Esophagus squamous epithelium (tissue), 4 donors: ENCODE measurements at regions not wholly inside any gene's neighbourhood (a gene's known extent, or its start where the extent isn't known, plus 50 kb on each side); places are given as distances from the start of the nearest gene placed in this dataset.

Source experiments
- CTCF ChIP-seq, 6 experiments: fragments of 450-650 bp in 4 of 6; fragments of 200-600 bp in 2 of 6; sonication (generic) in 2 of 6; IDR thresholded peaks; one replicate each; pipeline ENCODE4 v1.5.1; 2016 to 2019; ENCODE audit warnings: antibody characterized with exemption in 6 of 6, mild to moderate bottlenecking in 4 of 6, moderate library complexity in 4 of 6
- POLR2A ChIP-seq, 4 donors: fragments of 450-650 bp; IDR thresholded peaks; one replicate each; pipeline ENCODE4 v1.6.1; 2017; ENCODE audit warnings: antibody characterized with exemption in 4 of 4, mild to moderate bottlenecking in 4 of 4, moderate library complexity in 3 of 4

GRCh38 chr1:69409731-69410456, 157.8 kb upstream of the LRRC7 start:
- TF ChIP-seq POLR2A (IDR thresholded peaks at IDR 0.05) (no peak), CTCF (IDR thresholded peaks at IDR 0.05) (no peak)
